GM18868 (cell line): ENCODE measurements at regions not wholly inside any gene's neighbourhood (a gene's known extent, or its start where the extent isn't known, plus 50 kb on each side); places are given as distances from the start of the nearest gene placed in this dataset.

ENCODE experiments used
- ATAC-seq: cut with Tn5 transposase; IDR thresholded peaks from one replicate; pipeline ENCODE4 v1.9.1; 2021; ENCODE audit warnings: mild to moderate bottlenecking, moderate library complexity; ENCODE audit not compliant: unreplicated experiment

DNA sequence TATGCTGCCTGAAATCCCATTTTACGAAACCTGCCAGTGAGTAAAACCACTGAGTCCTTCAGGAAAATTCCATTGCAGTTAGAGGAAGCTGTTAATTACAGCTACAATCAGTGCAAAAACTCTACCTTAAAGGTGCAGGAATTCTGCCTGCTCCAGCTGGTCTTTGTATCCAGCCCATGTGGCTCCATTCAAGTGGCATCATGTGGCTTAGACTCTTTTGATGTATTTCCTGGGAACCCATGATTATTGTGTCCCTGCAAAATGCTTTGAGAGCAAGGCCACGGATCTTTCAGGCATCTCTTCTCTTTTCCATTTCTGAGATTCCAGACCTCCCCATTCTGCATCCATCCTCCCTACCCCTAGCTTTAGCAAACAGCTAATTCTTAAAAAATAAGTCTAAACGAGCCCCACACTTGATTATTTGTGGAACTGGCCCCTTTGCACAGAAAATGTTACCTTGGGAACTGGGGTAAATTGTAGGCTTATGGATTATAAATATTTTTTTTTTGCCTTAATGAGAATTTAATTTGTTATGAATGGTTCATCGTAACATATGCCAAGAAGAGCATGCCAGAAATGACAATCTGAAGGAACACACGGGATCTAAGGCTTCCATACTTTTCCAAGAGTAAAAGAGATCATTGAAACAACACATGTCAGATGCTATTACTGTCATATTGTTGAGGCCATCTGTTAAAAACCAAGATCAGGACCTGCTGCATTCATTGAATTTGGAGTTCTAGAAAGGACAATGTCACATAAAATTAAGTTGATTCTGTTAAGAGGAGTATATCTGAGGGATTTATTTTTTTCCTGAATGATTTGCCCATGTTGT is 144.6 kb downstream of the TPH2 start:
- no peak for ATAC-seq

DNA sequence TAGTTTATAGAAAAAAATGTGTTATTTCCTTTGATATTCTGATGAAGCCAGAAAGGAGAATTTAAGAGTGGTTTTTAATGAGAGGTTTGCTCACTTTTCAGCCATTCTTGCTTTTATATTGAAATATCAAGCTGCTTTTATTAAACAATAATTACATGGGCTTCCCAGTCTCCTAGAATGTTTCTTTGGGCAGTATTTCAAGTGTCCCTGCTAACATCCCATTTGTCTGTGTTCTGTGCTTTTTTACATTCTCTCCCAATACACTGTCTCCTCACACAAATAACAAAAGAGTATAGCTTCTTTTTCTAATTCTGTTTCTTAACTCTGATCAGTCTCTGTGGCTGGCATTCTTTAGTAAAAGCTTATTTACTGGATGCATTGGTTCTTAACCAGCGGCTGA is 145.4 kb downstream of the TPH2 start:
- ATAC-seq: no peak

DNA sequence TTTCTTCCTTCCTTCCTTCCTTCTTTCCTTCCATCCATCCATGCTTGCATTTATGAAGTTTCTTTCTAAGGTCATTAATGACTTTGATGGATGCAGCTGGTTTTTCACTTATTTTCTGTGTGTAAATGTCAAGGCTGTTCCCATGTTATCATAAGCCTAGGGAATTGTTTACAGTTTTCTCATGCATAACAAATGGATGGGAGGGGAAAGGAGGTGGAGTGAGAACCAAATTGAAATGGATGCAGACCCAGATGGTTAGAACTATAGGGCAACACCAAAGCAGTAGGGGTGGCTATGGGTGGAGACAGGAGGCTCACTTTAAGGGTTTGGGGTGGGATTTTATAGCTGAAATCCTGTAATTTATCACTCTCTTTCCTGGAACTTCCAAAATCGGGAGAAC is 146.2 kb downstream of the TPH2 start:
- no peak for ATAC-seq

DNA sequence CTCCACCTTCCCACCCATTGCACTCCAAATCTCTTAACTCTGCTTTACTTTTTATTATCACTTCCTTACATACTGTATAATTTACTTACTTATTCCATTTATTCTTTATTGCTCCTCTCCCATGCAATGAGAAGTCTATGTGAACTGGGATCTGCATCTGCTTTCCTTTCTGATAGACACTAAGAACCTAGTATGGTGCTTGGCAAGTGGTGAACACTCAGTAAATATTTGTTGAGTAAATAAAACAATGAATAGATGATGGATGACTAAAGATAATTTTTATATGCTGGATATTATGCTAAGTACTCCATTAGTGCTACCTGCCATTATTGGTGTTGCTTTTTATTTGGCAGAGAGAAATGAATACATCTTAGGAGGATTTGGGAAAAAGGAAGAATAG is 151.0 kb downstream of the TPH2 start:
- no peak for ATAC-seq

DNA sequence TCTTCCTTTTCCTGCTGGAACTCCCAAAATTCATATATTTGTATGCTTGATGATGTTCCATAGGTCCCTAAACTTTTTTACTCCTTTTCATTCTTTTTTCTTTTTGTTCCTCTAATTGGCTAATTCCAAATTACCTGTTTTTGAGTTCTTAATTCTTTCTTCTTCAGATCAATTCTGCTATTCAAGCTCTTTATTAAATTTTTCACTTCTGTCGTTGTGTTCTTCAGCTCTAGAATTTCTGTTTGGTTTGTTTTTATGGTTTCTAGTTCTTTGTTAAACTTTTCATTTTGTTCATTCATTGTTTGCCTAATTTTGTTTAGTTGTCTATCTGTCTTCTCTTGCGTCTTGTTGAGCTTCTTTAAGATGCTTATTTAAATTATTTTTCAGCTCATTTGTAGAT is 154.8 kb downstream of the TPH2 start:
- ATAC-seq: no peak

- ATAC-seq: no peak
Observed at GRCh38 chr12:72093930-72094329, 155.3 kb downstream of the TPH2 start.

DNA sequence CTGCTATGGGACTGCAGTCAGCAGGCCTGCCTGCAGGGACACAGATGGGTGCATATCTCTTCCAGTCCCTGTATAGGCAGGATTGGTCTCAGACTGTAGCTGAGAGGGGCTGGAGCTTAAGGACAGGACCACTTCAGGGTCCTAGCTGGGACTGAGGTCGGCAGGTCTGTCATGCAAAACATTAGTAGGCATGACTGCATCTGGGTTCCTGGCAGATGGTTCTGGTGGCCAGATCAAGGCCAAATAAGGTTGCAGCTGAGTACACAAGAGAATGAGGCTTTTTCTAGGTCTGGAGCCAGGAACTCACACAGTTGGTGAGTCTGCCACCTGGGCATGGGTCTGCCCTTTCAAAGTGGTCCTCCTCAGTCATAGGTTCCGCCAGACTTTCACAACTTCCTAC is 155.8 kb downstream of the TPH2 start:
- no peak for ATAC-seq

- ATAC-seq: no peak
Observed at GRCh38 chr12:72095025-72095424, 156.4 kb downstream of the TPH2 start.

DNA sequence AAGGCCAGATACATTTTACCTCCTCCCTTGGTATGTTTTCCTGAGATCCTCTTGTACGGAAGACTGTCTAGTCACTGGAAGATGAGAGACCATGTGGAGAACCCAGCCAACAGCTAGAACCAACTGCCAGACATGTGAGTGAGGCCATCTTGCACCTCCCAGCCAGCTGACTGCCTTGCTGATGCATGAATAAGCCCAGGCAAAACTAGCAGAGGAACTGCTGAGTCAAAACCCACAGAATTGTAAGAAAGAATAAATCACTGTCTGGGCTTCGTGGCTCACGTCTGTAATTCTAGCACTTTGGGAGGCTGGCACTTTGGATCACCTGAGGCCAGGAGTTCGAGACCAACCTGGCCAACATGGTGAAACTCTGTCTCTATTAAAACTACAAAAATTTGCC is 160.0 kb downstream of the TPH2 start:
- no peak for ATAC-seq

DNA sequence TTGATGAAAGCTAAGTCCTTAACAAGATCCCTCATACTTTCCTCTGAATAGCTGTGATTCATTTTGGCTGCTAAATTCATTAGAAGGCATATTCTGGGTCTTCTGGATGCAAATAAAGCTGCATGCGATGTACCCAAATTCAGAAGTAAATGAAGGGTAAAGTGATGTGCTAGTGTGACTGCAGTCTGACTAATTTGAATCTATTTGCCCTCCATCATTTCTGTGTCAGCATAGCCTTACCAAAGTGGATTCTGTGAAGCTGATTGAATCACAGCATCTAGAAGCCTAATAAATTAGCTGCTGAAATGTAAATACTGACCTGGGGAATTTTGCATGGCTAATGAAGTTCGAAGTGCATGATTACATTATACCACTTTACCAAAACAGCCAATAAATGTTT is 162.2 kb downstream of the TPH2 start:
- ATAC-seq: no peak

DNA sequence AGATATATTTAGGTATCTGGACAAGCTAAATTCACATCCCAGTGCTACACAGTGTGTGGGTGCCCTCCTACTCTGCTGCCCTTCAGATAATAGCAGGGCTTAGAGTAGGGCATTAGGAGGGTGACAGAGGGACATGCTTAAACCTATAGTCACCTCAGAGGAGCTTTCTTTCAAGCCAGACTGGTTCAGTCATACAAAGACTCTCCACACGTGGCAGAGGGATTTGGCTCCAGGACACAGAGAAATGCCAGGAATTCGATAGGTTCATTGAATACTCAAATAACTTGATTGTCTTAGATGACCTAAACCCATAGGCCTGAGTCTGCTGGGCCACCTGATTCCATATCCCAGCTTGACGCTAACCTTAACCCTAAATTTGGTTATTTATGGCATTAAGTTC is 163.5 kb downstream of the TPH2 start:
- ATAC-seq: no peak

GRCh38 chr12:72105849-72106248 is 166.3 kb upstream of the TRHDE start:
- ATAC-seq: no peak

GRCh38 chr12:72110937-72111650 is 161.1 kb upstream of the TRHDE start:
- ATAC-seq: no peak

DNA sequence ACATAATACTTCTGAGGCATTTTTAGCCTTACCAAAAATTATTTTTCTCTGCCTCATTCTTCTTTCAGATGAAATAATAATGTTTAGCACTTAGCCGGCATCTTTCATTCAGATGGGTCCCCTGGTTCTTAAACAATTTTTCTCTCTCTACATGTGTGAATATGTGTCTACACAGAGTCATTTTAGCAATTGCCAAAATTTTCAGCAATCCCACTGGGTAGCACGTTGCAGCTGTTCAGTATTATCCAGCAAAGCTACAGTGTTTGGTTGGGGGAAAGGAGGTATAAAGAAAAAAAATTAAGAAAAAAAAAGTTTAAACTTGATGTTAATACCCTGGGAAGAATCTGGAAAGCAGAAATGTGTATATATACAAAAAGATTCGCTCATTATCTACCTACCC is 160.5 kb upstream of the TRHDE start:
- no peak for ATAC-seq

DNA sequence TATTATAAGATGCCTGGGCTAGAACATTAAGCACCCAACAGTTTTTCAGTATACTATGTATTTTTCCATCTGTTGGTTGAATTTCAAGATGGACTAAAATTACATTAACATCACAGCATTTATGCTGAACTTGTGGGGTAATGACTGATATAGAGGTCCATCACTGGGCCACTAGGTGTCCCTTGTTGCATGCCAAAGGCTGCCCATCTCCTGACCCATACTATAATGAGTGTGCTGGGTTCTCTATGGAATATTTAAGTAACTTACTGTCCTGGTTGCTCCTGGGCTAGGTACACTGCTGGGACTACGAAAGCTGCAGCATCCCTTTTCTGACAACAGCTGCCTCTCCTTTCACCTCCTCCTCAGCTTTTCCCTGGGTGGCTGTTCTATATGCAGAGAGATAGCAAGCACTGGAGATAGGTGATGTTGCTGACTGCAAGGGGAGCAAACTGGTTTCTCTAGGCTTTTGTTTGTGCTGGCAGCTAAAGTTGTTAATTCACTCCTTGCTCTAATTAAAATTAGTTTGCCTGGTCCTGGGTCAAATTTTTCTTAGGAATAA is 138.6 kb upstream of the TRHDE start:
- ATAC-seq: peak; percentile 74

GRCh38 chr12:72134246-72135020 is 137.7 kb upstream of the TRHDE start:
- no peak for ATAC-seq

DNA sequence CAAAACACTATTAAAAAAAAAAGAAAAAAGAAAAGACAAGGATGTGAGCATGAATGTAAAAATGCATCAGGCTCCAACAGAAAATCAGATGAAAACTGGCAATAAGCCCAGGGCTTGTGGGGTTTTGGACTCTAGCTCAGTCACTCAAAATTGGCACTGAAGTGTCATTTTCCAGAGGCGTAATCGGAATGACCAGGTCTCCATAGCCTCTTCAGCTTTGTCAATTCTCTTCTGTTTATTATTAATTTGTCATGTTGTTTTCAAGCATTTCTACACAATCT is 137.2 kb upstream of the TRHDE start:
- ATAC-seq: no peak

- no peak for ATAC-seq
Observed at GRCh38 chr12:72136792-72137191, 135.4 kb upstream of the TRHDE start.

DNA sequence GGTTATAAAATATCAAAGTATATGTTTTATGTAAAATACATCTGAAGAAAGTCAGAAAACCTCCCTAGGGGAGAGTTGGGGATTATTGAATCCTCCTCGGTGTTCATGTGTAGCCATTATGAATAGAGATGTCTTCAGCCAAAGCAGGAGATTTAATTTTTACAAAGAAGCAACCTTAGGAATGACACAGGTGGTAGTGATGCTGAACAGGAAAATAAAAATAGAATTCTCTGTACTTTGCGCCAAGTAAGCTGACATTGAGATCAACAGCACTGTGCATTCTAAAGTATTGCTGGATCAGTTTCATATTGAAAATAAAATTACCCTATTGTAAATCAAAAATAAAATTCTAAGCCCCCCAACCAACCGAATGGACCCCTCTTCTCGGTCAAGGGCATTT is 132.8 kb upstream of the TRHDE start:
- no peak for ATAC-seq

GRCh38 chr12:72141381-72141780 is 130.8 kb upstream of the TRHDE start:
- peak; percentile 99 for ATAC-seq

DNA sequence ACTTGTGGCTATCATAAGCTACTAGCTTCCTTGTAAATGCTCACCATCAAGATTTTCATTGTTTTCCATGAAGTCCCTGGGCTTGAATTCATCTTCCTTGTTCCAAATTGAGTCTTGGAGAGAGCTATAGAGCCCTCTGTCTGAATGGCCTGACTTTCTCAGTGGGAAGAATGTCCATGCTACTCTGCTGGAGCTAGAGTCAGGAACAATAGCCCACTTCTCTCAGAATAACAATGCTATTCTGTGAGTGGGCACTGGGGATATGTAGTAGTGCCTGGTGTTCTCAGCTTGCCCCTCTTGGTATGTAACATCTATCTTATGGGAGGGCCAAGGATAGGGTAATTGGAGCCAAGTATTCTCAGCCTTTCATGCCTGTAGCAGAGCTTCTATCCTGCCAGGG is 127.6 kb upstream of the TRHDE start:
- ATAC-seq: no peak

DNA sequence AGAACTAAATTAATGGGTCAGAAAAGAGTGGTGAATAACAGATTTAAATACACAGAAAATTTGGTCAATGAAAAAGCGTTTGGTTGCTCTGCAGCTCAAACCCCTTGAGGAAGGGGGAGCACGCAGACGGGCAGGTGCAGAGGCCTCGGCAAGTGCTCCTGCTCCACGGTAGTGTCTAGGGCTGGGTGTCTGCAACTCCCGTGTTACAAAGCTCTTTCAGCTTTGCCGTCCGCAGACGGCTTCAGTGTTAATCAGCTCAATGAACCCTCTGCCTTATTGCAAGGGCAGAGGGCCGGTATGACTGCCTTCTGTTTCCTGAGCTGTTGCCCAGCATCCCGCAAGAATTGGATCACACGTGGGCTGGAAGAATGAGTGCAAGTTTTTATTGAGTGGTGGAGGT is 125.7 kb upstream of the TRHDE start:
- ATAC-seq: no peak
